CD14-positive monocyte (primary cell): ENCODE measurements at regions not wholly inside any gene's neighbourhood (a gene's known extent, or its start where the extent isn't known, plus 50 kb on each side); places are given as distances from the start of the nearest gene placed in this dataset.

Experiments
- DNase-seq, 3 donors: peaks; one replicate each; pipeline ENCODE4 v3.0.0-alpha.2; 2011 to 2022
- H2AFZ ChIP-seq: 2 replicates; pipeline ENCODE4 v1.6.0; 2012; ENCODE audit warnings: mild to moderate bottlenecking, low read depth, low read length, inconsistent platforms; ENCODE audit not compliant: insufficient read depth, poor library complexity, severe bottlenecking
- H3K27ac ChIP-seq, 2 donors: 1 replicate in 1 of 2; 2 replicates in 1 of 2; pipeline ENCODE4 v1.5.1; 2012 to 2013; ENCODE audit warnings: low read length in 2 of 2, control low read depth in 1 of 2, inconsistent platforms in 1 of 2, low read depth in 1 of 2, mild to moderate bottlenecking in 1 of 2
- H3K27me3 ChIP-seq, 2 donors: one replicate each; pipeline versions ENCODE4 v1.6.0 to v1.6.1; 2011 to 2013; ENCODE audit warnings: low read length in 2 of 2; ENCODE audit not compliant: control insufficient read depth in 2 of 2, insufficient read depth in 2 of 2
- H3K36me3 ChIP-seq, 2 donors: replicated peaks in 1 of 2; 1 replicate in 1 of 2; 2 replicates in 1 of 2; pipeline versions ENCODE4 v1.5.1 to v1.6.1; 2012 to 2013; ENCODE audit warnings: low read length in 2 of 2, control low read depth in 1 of 2, inconsistent platforms in 1 of 2, mild to moderate bottlenecking in 1 of 2; ENCODE audit not compliant: insufficient read depth in 2 of 2, control insufficient read depth in 1 of 2
- H3K4me1 ChIP-seq, 2 donors: 1 replicate in 1 of 2; 2 replicates in 1 of 2; pipeline versions ENCODE4 v1.5.1 to v1.6.1; 2012 to 2013; ENCODE audit warnings: low read length in 2 of 2, control low read depth in 1 of 2, inconsistent platforms in 1 of 2, mild to moderate bottlenecking in 1 of 2, moderate library complexity in 1 of 2; ENCODE audit not compliant: insufficient read depth in 2 of 2, control insufficient read depth in 1 of 2
- H3K4me2 ChIP-seq: replicated peaks from 2 replicates; pipeline ENCODE3; 2012; ENCODE audit warnings: low read length, moderate library complexity, mild to moderate bottlenecking; ENCODE audit not compliant: poor library complexity, severe bottlenecking; ENCODE audit errors: extremely low read depth
- H3K4me3 ChIP-seq, 3 experiments: fragments of 200-600 bp in 1 of 3; sonication (generic) in 1 of 3; replicated peaks in 1 of 3; 1 replicate in 2 of 3; 2 replicates in 1 of 3; pipeline ENCODE4 v1.5.1; 2011 to 2013; ENCODE audit warnings: low read length in 3 of 3, mild to moderate bottlenecking in 3 of 3, control low read depth in 2 of 3, low read depth in 2 of 3, inconsistent platforms in 1 of 3, moderate library complexity in 1 of 3
- H3K79me2 ChIP-seq: 2 replicates; pipeline ENCODE4 v1.6.0; 2012; ENCODE audit warnings: mild to moderate bottlenecking, control low read depth, inconsistent platforms, low read length, moderate library complexity; ENCODE audit not compliant: insufficient read depth
- H3K9ac ChIP-seq: 2 replicates; pipeline ENCODE4 v1.6.0; 2017; ENCODE audit warnings: low read length, mild to moderate bottlenecking; ENCODE audit not compliant: insufficient read depth, poor library complexity, severe bottlenecking
- H3K9me3 ChIP-seq, 2 donors: replicated peaks in 1 of 2; 1 replicate in 1 of 2; 2 replicates in 1 of 2; pipeline versions ENCODE4 v1.5.1 to v1.6.1; 2012 to 2013; ENCODE audit warnings: low read length in 2 of 2, control low read depth in 1 of 2; ENCODE audit not compliant: control insufficient read depth in 1 of 2, insufficient read depth in 1 of 2
- H4K20me1 ChIP-seq: 2 replicates; pipeline ENCODE4 v1.6.0; 2012; ENCODE audit warnings: mild to moderate bottlenecking, low read length, control low read depth, moderate library complexity; ENCODE audit not compliant: insufficient read depth
- H3K27ac Mint-ChIP-seq, 7 donors: one replicate each; pipeline ENCODE4 v1.8.0; 2020; ENCODE audit warnings: mild to moderate bottlenecking in 7 of 7, mixed read lengths in 7 of 7, moderate library complexity in 6 of 7, inconsistent platforms in 2 of 7
- H3K27me3 Mint-ChIP-seq, 3 donors: one replicate each; pipeline ENCODE4 v1.8.0; 2021 to 2022; ENCODE audit warnings: low read depth in 3 of 3, mild to moderate bottlenecking in 3 of 3, mixed read lengths in 3 of 3, moderate library complexity in 3 of 3, inconsistent platforms in 1 of 3
- H3K36me3 Mint-ChIP-seq, 2 donors: one replicate each; pipeline ENCODE4 v1.8.0; 2020; ENCODE audit warnings: mixed read lengths in 2 of 2, inconsistent platforms in 1 of 2, mild to moderate bottlenecking in 1 of 2
- H3K4me1 Mint-ChIP-seq: one replicate; pipeline ENCODE4 v1.8.0; 2020; ENCODE audit warnings: mild to moderate bottlenecking, mixed read lengths
- H3K4me3 Mint-ChIP-seq, 2 donors: one replicate each; pipeline ENCODE4 v1.8.0; 2020; ENCODE audit warnings: mild to moderate bottlenecking in 2 of 2, mixed read lengths in 2 of 2, moderate library complexity in 1 of 2
- H3K9me3 Mint-ChIP-seq, 7 donors: one replicate each; pipeline ENCODE4 v1.8.0; 2020 to 2022; ENCODE audit warnings: mixed read lengths in 7 of 7, mild to moderate bottlenecking in 6 of 7, moderate library complexity in 6 of 7, inconsistent platforms in 2 of 7
- WGBS: methylation state at CpG from one replicate; pipeline ENCODE4 v1.1.5; 2013; ENCODE audit warnings: missing lambda C conversion rate; ENCODE audit not compliant: insufficient coverage; 5-methylcytosine and 5-hydroxymethylcytosine counted together
- intact Hi-C, 2 donors: fragments of 100-400 bp; cut with micrococcal nuclease; formaldehyde crosslinking; loops; one replicate each; pipeline versions ENCODE4 v1.15.0 to v1.15.1; 2023
- TF ChIP-seq, protein P1 (sequence below): fragments of 200-600 bp; IDR thresholded peaks from one replicate; pipeline ENCODE4 v1.8.0; 2022; ENCODE audit warnings: antibody characterized with exemption, mild to moderate bottlenecking

DNA sequence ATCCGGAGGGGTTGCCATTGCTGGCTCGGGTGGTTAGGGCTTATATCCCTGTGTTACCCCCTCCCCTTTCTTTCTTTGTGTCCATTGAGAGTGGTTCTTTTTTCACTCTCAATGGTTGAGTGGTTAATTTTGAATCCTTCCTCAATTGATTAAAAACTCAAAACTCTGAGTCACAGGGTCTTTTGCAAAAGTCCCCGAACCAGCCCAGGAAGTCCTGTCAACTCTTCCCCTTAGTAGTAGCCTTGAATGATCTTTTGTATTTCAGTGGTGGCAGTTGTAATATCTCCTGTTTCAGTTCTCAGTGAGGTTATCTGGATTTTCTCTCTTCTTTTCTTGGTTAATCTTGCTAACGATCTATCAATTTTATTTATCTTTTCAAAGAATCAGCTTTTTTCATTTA, 170.0 kb upstream of the GYPA start:
- Mint-ChIP-seq H3K4me3 (no peak overlapping the region), H3K27ac (no peak overlapping the region), H3K36me3 (no peaks in the 10 kb centered on the region), H3K27me3 (peaks cover 0 to 3% (median 1%) of the 10 kb centered on the region in 3 donors), H3K9me3 (peaks cover 22 to 34% (median 28%) of the 10 kb centered on the region in 7 donors), H3K4me1 (peaks cover 4% of the 10 kb centered on the region)
- no peaks in the 10 kb centered on the region for H3K79me2 ChIP-seq
- H3K9ac ChIP-seq: no peak overlapping the region
- H3K9me3 ChIP-seq: peaks cover 22% of the 10 kb centered on the region in 2 donors
- H3K4me2 ChIP-seq: no peak overlapping the region
- TF ChIP-seq, protein P1, sequence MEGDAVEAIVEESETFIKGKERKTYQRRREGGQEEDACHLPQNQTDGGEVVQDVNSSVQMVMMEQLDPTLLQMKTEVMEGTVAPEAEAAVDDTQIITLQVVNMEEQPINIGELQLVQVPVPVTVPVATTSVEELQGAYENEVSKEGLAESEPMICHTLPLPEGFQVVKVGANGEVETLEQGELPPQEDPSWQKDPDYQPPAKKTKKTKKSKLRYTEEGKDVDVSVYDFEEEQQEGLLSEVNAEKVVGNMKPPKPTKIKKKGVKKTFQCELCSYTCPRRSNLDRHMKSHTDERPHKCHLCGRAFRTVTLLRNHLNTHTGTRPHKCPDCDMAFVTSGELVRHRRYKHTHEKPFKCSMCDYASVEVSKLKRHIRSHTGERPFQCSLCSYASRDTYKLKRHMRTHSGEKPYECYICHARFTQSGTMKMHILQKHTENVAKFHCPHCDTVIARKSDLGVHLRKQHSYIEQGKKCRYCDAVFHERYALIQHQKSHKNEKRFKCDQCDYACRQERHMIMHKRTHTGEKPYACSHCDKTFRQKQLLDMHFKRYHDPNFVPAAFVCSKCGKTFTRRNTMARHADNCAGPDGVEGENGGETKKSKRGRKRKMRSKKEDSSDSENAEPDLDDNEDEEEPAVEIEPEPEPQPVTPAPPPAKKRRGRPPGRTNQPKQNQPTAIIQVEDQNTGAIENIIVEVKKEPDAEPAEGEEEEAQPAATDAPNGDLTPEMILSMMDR: no peak
- intact Hi-C loops: no loop called here
- H3K4me3 ChIP-seq: no peak overlapping the region
- no peak for DNase-seq
- H4K20me1 ChIP-seq: no peaks in the 10 kb centered on the region
- no peaks in the 10 kb centered on the region for H3K36me3 ChIP-seq
- H3K4me1 ChIP-seq: no peaks in the 10 kb centered on the region
- H3K27me3 ChIP-seq: no peaks in the 10 kb centered on the region
- no peak overlapping the region for H3K27ac ChIP-seq
- no CpG with 5 or more reads among the region's 4 CpGs for WGBS
- no peak overlapping the region for H2AFZ ChIP-seq

DNA sequence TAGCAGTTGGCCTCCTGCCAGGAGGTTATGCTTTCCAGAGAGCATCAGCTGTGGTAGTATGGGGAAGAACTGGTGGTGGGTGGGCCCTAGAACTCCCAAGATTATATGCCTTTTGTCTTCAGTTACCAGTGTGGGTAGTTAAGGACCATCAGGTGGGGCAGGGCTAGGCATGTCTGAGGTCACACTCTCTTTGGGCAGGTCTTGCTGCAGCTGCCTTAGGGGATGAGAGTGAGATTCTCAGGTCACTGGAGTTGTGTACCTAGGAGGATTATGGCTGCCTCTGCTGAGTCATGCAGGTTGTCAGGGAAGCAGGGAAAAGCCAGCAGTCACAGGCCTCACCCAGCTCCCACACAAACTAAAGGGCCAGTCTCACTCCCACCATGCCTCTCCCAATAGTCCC, 172.9 kb upstream of the GYPA start:
- Mint-ChIP-seq H3K9me3 (peaks cover 25 to 34% (median 31%) of the 10 kb centered on the region in 7 donors), H3K4me3 (no peak overlapping the region)
- DNase-seq: no peak

More for the DNA sequence above, 172.9 kb upstream of the GYPA start:
- Mint-ChIP-seq H3K4me1 (peaks cover 9% of the 10 kb centered on the region), H3K27me3 (peaks cover 0 to 1% (median 0%) of the 10 kb centered on the region in 3 donors), H3K27ac (no peak overlapping the region), H3K36me3 (no peaks in the 10 kb centered on the region)
- intact Hi-C loops: no loop called here
- Histone ChIP-seq H3K4me3 (no peak overlapping the region), H3K27me3 (no peaks in the 10 kb centered on the region), H3K27ac (no peak overlapping the region), H4K20me1 (no peaks in the 10 kb centered on the region), H3K4me1 (no peaks in the 10 kb centered on the region), H3K4me2 (no peak overlapping the region), H3K36me3 (no peaks in the 10 kb centered on the region), H2AFZ (no peak overlapping the region), H3K79me2 (no peaks in the 10 kb centered on the region), H3K9ac (no peak overlapping the region), H3K9me3 (peaks cover 22% of the 10 kb centered on the region in 2 donors)
- TF ChIP-seq, protein P1: no peak
